Endothelial cell of umbilical vein (primary cell): ENCODE measurements at regions not wholly inside any gene's neighbourhood (a gene's known extent, or its start where the extent isn't known, plus 50 kb on each side); places are given as distances from the start of the nearest gene placed in this dataset.

Source experiments
- CTCF ChIP-seq, 2 donors: IDR thresholded peaks; 1 replicate in 1 of 2; 2 replicates in 1 of 2; pipeline ENCODE4 v1.5.1; 2011; ENCODE audit warnings: low read length in 2 of 2, mild to moderate bottlenecking in 2 of 2, moderate library complexity in 2 of 2, control low read depth in 1 of 2, inconsistent platforms in 1 of 2, low read depth in 1 of 2; ENCODE audit not compliant: insufficient read depth in 1 of 2; ENCODE audit errors: extremely low read depth in 1 of 2
- EZH2 ChIP-seq: IDR thresholded peaks from 2 replicates; pipeline ENCODE4 v1.6.1; 2012; ENCODE audit warnings: borderline replicate concordance, low read depth, mild to moderate bottlenecking, moderate library complexity, low read length, inconsistent platforms; ENCODE audit not compliant: severe bottlenecking
- FOS ChIP-seq: IDR thresholded peaks from 2 replicates; pipeline ENCODE4 v1.6.1; 2011; ENCODE audit warnings: mild to moderate bottlenecking, low read length, moderate library complexity, borderline replicate concordance; ENCODE audit not compliant: insufficient read depth
- GATA2 ChIP-seq: IDR thresholded peaks from 2 replicates; pipeline ENCODE4 v1.7.0; 2011; ENCODE audit warnings: low read depth, mild to moderate bottlenecking, moderate library complexity, mixed read lengths, low read length; ENCODE audit not compliant: insufficient read length, insufficient read depth
- MYC ChIP-seq: IDR thresholded peaks from one replicate; pipeline ENCODE4 v1.6.1; 2011; ENCODE audit warnings: mild to moderate bottlenecking, low read depth, low read length
- POLR2A ChIP-seq: IDR thresholded peaks from 2 replicates; pipeline ENCODE4 v1.6.1; 2012; ENCODE audit warnings: low read depth, mild to moderate bottlenecking, control low read depth, low read length
- POLR2AphosphoS5 ChIP-seq: IDR thresholded peaks from 2 replicates; pipeline ENCODE4 v1.6.1; 2012; ENCODE audit warnings: low read depth, mild to moderate bottlenecking, control low read depth, low read length, moderate library complexity; ENCODE audit not compliant: insufficient read depth
- TF ChIP-seq, protein P1 (sequence below): IDR thresholded peaks from 2 replicates; pipeline ENCODE4 v1.6.1; 2011; ENCODE audit not compliant: insufficient read depth, insufficient read length

DNA sequence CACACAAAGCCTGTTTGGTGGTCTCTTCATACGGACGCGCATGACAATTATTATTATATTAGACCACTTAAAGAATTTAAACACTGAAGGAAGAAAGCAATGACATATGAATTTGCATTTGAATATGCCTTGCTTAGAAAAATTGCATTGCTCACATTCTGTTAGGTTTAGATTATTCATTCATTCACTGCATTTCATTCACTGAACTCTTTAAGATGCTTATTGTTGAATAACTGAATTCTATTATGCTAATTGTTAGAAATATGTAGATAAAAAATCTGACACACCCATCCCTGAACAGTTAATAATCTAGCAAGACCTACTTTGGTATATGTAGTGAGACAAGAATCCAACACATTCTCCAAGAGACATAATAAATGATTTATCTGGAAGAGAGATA lies 94.4 kb upstream of the PEX5L start:
- no peak for TF ChIP-seq POLR2A
- no peak for TF ChIP-seq CTCF (IDR thresholded peaks at IDR 0.05; ENCODE audit: extremely low read depth in 1 of 2, insufficient read depth in 1 of 2, low read depth in 1 of 2, low read length in 2 of 2)
- no peak for TF ChIP-seq FOS
- no peak for TF ChIP-seq MYC
- TF ChIP-seq EZH2: no peak
- TF ChIP-seq, protein P1, sequence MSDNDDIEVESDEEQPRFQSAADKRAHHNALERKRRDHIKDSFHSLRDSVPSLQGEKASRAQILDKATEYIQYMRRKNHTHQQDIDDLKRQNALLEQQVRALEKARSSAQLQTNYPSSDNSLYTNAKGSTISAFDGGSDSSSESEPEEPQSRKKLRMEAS: no peak
- no peak for TF ChIP-seq POLR2AphosphoS5
- no peak for TF ChIP-seq GATA2
